ENCODE measurements at regions not wholly inside any gene's neighbourhood (a gene's known extent, or its start where the extent isn't known, plus 50 kb on each side); places are given as distances from the start of the nearest gene placed in this dataset.

DNA sequence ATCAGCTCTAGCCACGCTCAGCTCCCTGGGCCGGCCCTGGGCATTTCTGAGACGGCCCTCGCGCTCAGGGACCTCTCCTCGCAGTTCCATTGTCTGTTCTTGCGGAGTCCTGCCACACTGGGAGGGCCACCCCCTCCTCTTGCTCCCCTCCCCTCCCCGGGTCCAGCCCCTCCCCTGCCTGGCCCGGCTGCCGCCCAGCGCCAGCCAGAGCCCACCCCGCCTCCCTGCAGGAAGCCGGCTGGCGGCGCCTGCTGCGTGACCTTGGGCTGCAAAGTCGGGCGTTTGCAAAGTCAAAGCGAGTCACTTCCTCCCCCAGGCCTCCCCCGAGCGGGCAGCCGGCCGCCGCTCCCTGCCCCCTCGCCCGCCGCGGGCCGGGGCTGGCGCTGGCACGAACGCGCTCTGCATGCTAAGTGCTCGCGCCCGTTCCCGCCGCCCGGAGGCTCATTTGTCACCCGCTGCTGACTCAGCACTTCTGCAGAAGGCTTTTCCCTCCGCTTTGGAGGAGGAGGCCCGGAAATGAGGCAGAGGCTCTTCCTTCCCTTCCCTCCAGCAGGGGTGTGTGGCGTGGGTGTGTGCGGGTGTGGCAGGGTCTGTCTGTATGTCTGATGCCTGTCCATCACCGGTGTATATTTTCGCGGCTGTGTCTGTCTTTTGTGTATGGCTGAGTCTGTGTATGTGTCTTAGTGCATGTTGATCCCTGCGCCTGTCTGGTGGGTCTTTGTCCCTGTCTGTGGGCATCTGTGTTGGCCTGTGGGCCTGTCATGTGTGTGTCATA, 72.0 kb downstream of the IRF2BPL start:
- Mint-ChIP-seq H3K27ac (peak overlapping the region; percentile 96), H3K27me3 (ENCODE audit: low read depth) (no peaks in the 10 kb centered on the region), H3K4me1 (ENCODE audit: low read depth) (peaks cover 73% of the 10 kb centered on the region), H3K9me3 (no peaks in the 10 kb centered on the region), H3K36me3 (ENCODE audit: low read depth) (no peaks in the 10 kb centered on the region), H3K4me3 (ENCODE audit: low read depth) (peak overlapping the region; percentile 78)
- peak; percentile 87 for DNase-seq (ENCODE audit: low spot score)
- intact Hi-C loops (cut with micrococcal nuclease), result loop anchor here (1.0 to 2.0 kb wide), 9 partner anchors 9 to 142 kb away; partner anchors contain the start of gene CIPC

DNA sequence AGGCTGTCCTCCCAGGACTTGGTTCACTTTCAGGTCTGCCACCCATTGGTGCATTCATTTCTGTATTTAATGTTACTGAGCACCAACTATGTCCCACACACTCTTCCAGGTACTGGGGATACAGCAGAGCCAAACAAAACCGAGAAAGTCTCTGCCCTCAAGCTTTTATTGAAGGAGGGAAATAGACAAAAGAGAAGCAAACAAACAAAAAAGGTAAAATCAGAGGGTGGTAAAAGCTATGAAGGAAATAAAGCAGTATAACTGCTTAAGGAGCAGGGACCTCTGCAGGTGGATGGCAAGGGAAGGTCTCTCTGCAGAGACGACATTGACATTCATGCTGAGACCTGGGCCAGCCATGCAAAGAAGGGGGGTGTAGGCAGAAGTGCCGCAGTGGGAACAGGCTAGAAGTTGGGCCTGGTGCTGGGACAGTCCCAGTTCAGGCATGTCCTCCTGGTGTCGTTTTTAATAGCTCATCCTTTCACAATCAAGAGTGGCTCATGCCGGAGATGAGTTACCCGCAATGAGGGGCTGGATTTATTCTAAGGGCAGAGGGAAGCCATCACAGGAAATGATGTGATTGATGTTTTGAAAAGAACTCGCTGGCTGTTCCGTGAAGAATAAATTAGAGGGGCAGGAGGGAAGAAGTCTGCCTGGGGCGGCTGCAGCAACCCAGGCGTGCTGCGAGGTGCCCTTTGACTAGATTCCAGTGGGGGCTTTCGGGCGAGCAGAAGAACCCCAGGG, 72.8 kb downstream of the IRF2BPL start:
- DNase-seq (ENCODE audit: low spot score), result peak; percentile 53
- peaks cover 68% of the 10 kb centered on the region for H3K4me1 Mint-ChIP-seq (ENCODE audit: low read depth)
- intact Hi-C loops (cut with micrococcal nuclease), result loop anchor here (1.0 to 2.0 kb wide), 9 partner anchors 8 to 143 kb away; partner anchors contain the start of gene CIPC

GRCh38 chr14:76954394-76955190, 73.9 kb downstream of the IRF2BPL start:
- no peaks in the 10 kb centered on the region for H3K9me3 Mint-ChIP-seq
- peak overlapping the region; percentile 96 for H3K27ac Mint-ChIP-seq
- intact Hi-C loops (cut with micrococcal nuclease), result no loop called here
- peak overlapping the region; percentile 23 for H3K4me3 Mint-ChIP-seq (ENCODE audit: low read depth)
- no peaks in the 10 kb centered on the region for H3K36me3 Mint-ChIP-seq (ENCODE audit: low read depth)
- peaks cover 63% of the 10 kb centered on the region for H3K4me1 Mint-ChIP-seq (ENCODE audit: low read depth)
- no peak for DNase-seq (ENCODE audit: low spot score)
- H3K27me3 Mint-ChIP-seq (ENCODE audit: low read depth), result no peaks in the 10 kb centered on the region

More for the DNA sequence above, 72.8 kb downstream of the IRF2BPL start:
- no peaks in the 10 kb centered on the region for H3K36me3 Mint-ChIP-seq (ENCODE audit: low read depth)
- H3K4me3 Mint-ChIP-seq (ENCODE audit: low read depth), result peak overlapping the region; percentile 78
- peak overlapping the region; percentile 96 for H3K27ac Mint-ChIP-seq
- no peaks in the 10 kb centered on the region for H3K9me3 Mint-ChIP-seq
- no peaks in the 10 kb centered on the region for H3K27me3 Mint-ChIP-seq (ENCODE audit: low read depth)

- Mint-ChIP-seq H3K4me1 (ENCODE audit: low read depth) (peaks cover 55% of the 10 kb centered on the region), H3K36me3 (ENCODE audit: low read depth) (no peaks in the 10 kb centered on the region), H3K9me3 (no peaks in the 10 kb centered on the region), H3K27ac (peak overlapping the region; percentile 86), H3K27me3 (ENCODE audit: low read depth) (no peaks in the 10 kb centered on the region), H3K4me3 (ENCODE audit: low read depth) (peak overlapping the region; percentile 21)
- intact Hi-C loops (cut with micrococcal nuclease), result no loop called here
- peak; percentile 63 for DNase-seq (ENCODE audit: low spot score)
These were observed 75.1 kb downstream of the IRF2BPL start for GRCh38 chr14:76953311-76953945.

DNA sequence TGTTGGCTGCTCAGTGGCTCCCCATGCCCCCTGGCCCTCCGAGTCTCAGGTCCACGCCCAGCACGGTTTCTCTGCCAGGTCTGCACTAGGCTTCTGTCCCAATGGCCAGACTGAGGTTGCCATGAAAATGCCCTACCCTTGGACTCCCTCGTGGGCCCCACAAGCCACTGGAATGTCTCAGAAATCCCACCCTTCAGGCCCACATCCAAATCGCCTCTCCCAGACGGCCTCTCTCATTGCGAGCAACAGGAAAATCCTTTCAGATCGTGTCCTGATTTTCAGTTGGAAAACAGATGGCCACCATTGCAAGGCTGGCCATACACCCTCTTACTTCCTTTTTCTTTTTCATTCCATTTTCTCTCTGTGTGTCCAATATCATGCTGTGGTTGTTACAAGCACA, 77.3 kb downstream of the IRF2BPL start:
- intact Hi-C loops (cut with micrococcal nuclease), result no loop called here
- Mint-ChIP-seq H3K27ac (no peak overlapping the region), H3K36me3 (ENCODE audit: low read depth) (no peaks in the 10 kb centered on the region), H3K9me3 (no peaks in the 10 kb centered on the region), H3K27me3 (ENCODE audit: low read depth) (no peaks in the 10 kb centered on the region), H3K4me3 (ENCODE audit: low read depth) (no peak overlapping the region), H3K4me1 (ENCODE audit: low read depth) (peaks cover 54% of the 10 kb centered on the region)
- no peak for DNase-seq (ENCODE audit: low spot score)

- DNase-seq (ENCODE audit: low spot score), result no peak
- Mint-ChIP-seq H3K27ac (no peak overlapping the region), H3K9me3 (no peaks in the 10 kb centered on the region), H3K36me3 (ENCODE audit: low read depth) (no peaks in the 10 kb centered on the region), H3K4me3 (ENCODE audit: low read depth) (no peak overlapping the region), H3K27me3 (ENCODE audit: low read depth) (no peaks in the 10 kb centered on the region), H3K4me1 (ENCODE audit: low read depth) (peaks cover 49% of the 10 kb centered on the region)
- intact Hi-C loops (cut with micrococcal nuclease), result no loop called here
These were observed 78.2 kb downstream of the IRF2BPL start for GRCh38 chr14:76950055-76951020.

GRCh38 chr14:76948976-76949375, 79.5 kb downstream of the IRF2BPL start:
- Mint-ChIP-seq H3K4me1 (ENCODE audit: low read depth) (peaks cover 41% of the 10 kb centered on the region), H3K27ac (peak overlapping the region; percentile 35), H3K9me3 (no peaks in the 10 kb centered on the region), H3K36me3 (ENCODE audit: low read depth) (no peaks in the 10 kb centered on the region), H3K4me3 (ENCODE audit: low read depth) (no peak overlapping the region), H3K27me3 (ENCODE audit: low read depth) (no peaks in the 10 kb centered on the region)
- DNase-seq (ENCODE audit: low spot score), result no peak
- intact Hi-C loops (cut with micrococcal nuclease), result no loop called here

GRCh38 chr14:76948213-76948947, 80.1 kb downstream of the IRF2BPL start:
- intact Hi-C loops (cut with micrococcal nuclease), result no loop called here
- H3K27ac Mint-ChIP-seq, result peak overlapping the region; percentile 35
- no peak overlapping the region for H3K4me3 Mint-ChIP-seq (ENCODE audit: low read depth)
- no peaks in the 10 kb centered on the region for H3K9me3 Mint-ChIP-seq
- no peaks in the 10 kb centered on the region for H3K27me3 Mint-ChIP-seq (ENCODE audit: low read depth)
- DNase-seq (ENCODE audit: low spot score), result no peak
- peaks cover 37% of the 10 kb centered on the region for H3K4me1 Mint-ChIP-seq (ENCODE audit: low read depth)
- no peaks in the 10 kb centered on the region for H3K36me3 Mint-ChIP-seq (ENCODE audit: low read depth)

DNA sequence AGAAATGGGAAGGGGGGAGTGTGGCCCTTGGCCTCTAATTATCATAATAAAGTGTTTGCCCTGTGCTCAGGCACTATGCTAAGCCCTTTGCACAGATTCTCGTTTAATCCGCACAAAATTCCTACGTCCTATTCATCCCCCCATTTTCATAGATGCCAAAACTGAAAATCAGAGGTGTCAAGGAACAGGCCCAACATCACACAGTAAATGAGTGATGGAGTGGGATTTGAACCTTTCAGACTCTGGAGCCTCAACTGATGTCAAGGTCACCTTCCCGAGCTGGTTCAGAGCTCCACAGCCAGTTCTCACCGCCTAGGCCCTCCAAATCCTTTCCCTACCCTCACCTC, 80.7 kb downstream of the IRF2BPL start:
- peaks cover 40% of the 10 kb centered on the region for H3K4me1 Mint-ChIP-seq (ENCODE audit: low read depth)
- intact Hi-C loops (cut with micrococcal nuclease), result loop anchor here (1.0 kb wide), 1 partner anchor 8 kb away; no protein-coding TSS in a partner anchor

DNA sequence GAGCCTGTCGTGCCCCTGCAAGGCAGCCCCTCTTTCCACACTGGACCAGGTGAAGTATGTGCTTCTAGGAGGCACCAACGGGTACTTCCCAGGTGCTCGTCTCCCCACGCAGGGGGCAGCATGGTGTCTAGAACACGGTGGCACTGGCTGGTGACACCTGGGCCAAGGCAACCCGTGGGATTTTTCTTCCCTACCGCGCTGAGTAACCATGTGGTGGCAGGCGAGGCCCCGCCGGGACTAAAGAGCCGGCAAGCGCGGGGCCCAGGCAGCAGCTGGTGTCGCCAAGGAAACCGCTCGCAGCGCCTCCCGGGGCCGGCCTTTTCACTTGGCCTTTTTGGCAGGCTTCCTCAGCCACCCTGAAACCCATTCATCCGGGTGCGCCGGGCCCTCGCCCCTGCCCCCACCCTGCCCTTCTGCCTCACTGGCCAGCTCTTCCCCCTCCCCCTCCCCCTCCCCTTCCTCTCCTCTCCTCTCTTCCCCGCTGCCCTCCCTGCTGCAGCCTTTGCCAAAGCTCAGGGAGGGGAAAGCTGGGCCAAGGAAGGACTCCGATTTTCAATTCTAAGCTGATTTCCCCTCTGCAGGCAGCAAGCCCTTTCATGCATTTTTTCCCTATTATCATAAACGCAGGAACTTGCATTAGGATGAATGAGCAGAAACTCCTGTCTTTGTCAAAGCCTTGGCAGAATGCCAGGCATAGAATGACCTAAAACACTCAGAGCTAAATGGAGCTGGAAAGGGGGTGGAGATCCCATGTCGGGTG, 81.2 kb downstream of the IRF2BPL start:
- intact Hi-C loops (cut with micrococcal nuclease), result loop anchor here (1.0 kb wide), 1 partner anchor 9 kb away; no protein-coding TSS in a partner anchor
- Mint-ChIP-seq H3K9me3 (no peaks in the 10 kb centered on the region), H3K4me3 (ENCODE audit: low read depth) (no peak overlapping the region), H3K4me1 (ENCODE audit: low read depth) (peaks cover 45% of the 10 kb centered on the region), H3K27ac (peak overlapping the region; percentile 80), H3K27me3 (ENCODE audit: low read depth) (no peaks in the 10 kb centered on the region), H3K36me3 (ENCODE audit: low read depth) (no peaks in the 10 kb centered on the region)
- DNase-seq (ENCODE audit: low spot score), result peak; percentile 64

More for the DNA sequence above, 80.7 kb downstream of the IRF2BPL start:
- no peaks in the 10 kb centered on the region for H3K27me3 Mint-ChIP-seq (ENCODE audit: low read depth)
- no peak overlapping the region for H3K27ac Mint-ChIP-seq
- DNase-seq (ENCODE audit: low spot score), result no peak
- H3K36me3 Mint-ChIP-seq (ENCODE audit: low read depth), result no peaks in the 10 kb centered on the region
- no peak overlapping the region for H3K4me3 Mint-ChIP-seq (ENCODE audit: low read depth)
- H3K9me3 Mint-ChIP-seq, result no peaks in the 10 kb centered on the region

Measured in activated T-helper 2 cell treated with anti-CD3 and anti-CD28 coated beads, Interferon-gamma antibody, Interleukin-2, Interleukin-4, amounts not matched to agents 10 μg/mL and 5 μg/mL and 100 μg/mL, durations not matched to agents 14 hours and 24 hours and 36 hours (primary cell).